ENCODE measurements at regions not wholly inside any gene's neighbourhood (a gene's known extent, or its start where the extent isn't known, plus 50 kb on each side); places are given as distances from the start of the nearest gene placed in this dataset.

- TF ChIP-seq ZNF462 (CRISPR knock-in tag; IDR thresholded peaks at IDR 0.05) (no peak), EZH2 (IDR thresholded peaks at IDR 0.05; ENCODE audit: low read depth, unreplicated experiment) (no peak), NANOG (IDR thresholded peaks at IDR 0.05; ENCODE audit: borderline replicate concordance) (no peak), JUNB (IDR thresholded peaks at IDR 0.05; ENCODE audit: unreplicated experiment) (no peak), STAT1 (IDR thresholded peaks at IDR 0.05; ENCODE audit: unreplicated experiment) (no peak), CREB1 (CRISPR knock-in tag; IDR thresholded peaks at IDR 0.05; ENCODE audit: low read depth) (no peak), EZH2phosphoT487 (IDR thresholded peaks at IDR 0.05; ENCODE audit: unreplicated experiment) (no peak), REST (IDR thresholded peaks at IDR 0.05; ENCODE audit: unreplicated experiment) (no peak)
These were observed 184.6 kb downstream of the CYP26B1 start (continued) for GRCh38 chr2:71962911-71963694.
